IMR-90 (cell line): ENCODE measurements at regions not wholly inside any gene's neighbourhood (a gene's known extent, or its start where the extent isn't known, plus 50 kb on each side); places are given as distances from the start of the nearest gene placed in this dataset.

ENCODE experiments used
- ATAC-seq: fragments of 200-7000 bp; cut with Tn5 transposase; 2 replicates; pipeline ENCODE4 v1.9.1; 2020; ENCODE audit warnings: low read depth, mild to moderate bottlenecking, moderate library complexity
- BruUV-seq: library from RNA; stranded (reverse); fragments of 400-500 nt; replicated peaks from 2 replicates; lab custom pipeline; 2021; lab: Mats Ljungman, UMichigan
- CTCF ChIA-PET: fragments of 300-600 bp; formaldehyde crosslinking; extraction: SDS; loops from one replicate; lab custom pipeline; 2021; ENCODE audit warnings: antibody characterized with exemption; lab: Yijun Ruan, JAX
- POLR2A ChIA-PET: fragments of 300-600 bp; sonication (Branson Sonifier 250); formaldehyde crosslinking; loops from one replicate; lab custom pipeline; 2022; ENCODE audit warnings: antibody characterized with exemption; ENCODE audit not compliant: unreplicated experiment; lab: Charles Lee
- DNase-seq: peaks from one replicate; pipeline ENCODE4 v3.0.0; 2013
- H2AFZ ChIP-seq: replicated peaks from 2 replicates; pipeline ENCODE3; 2013; ENCODE audit warnings: low read length, mild to moderate bottlenecking; ENCODE audit not compliant: poor library complexity
- H2AK5ac ChIP-seq: 2 replicates; pipeline ENCODE4 v1.6.1; 2013; ENCODE audit warnings: low read depth, low read length, inconsistent platforms
- H2AK9ac ChIP-seq: replicated peaks from 2 replicates; pipeline ENCODE3; 2013; ENCODE audit warnings: mild to moderate bottlenecking, low read depth, low read length, moderate library complexity; ENCODE audit not compliant: poor library complexity
- H2BK120ac ChIP-seq: 2 replicates; pipeline ENCODE4 v1.6.1; 2013; ENCODE audit warnings: low read depth, low read length, inconsistent platforms
- H2BK15ac ChIP-seq: 3 replicates; pipeline ENCODE4 v1.6.1; 2013; ENCODE audit warnings: low read depth, low read length, inconsistent platforms
- H2BK20ac ChIP-seq: 2 replicates; pipeline ENCODE4 v1.6.1; 2013; ENCODE audit warnings: low read depth, mild to moderate bottlenecking, inconsistent platforms, low read length, moderate library complexity
- H2BK5ac ChIP-seq: 2 replicates; pipeline ENCODE4 v1.6.1; 2013; ENCODE audit warnings: mild to moderate bottlenecking, low read depth, low read length, inconsistent platforms; ENCODE audit not compliant: poor library complexity, severe bottlenecking
- H3K14ac ChIP-seq: replicated peaks from 2 replicates; pipeline ENCODE4 v1.6.1; 2013; ENCODE audit warnings: low read depth, low read length, inconsistent platforms
- H3K18ac ChIP-seq: 2 replicates; pipeline ENCODE4 v1.6.1; 2013; ENCODE audit warnings: low read depth, low read length, control low read depth
- H3K23ac ChIP-seq: 2 replicates; pipeline ENCODE4 v1.6.1; 2013; ENCODE audit warnings: low read depth, low read length, inconsistent platforms
- H3K27ac ChIP-seq: 2 replicates; pipeline ENCODE4 v1.5.1; 2013; ENCODE audit warnings: mild to moderate bottlenecking, control low read depth, low read length; ENCODE audit not compliant: insufficient read depth
- H3K27me3 ChIP-seq: 2 replicates; pipeline ENCODE4 v1.6.1; 2013; ENCODE audit warnings: low read length; ENCODE audit not compliant: control insufficient read depth, insufficient read depth
- H3K36me3 ChIP-seq: 2 replicates; pipeline ENCODE4 v1.6.1; 2013; ENCODE audit warnings: low read length, mixed read lengths; ENCODE audit not compliant: control insufficient read depth, insufficient read depth
- H3K4ac ChIP-seq: 2 replicates; pipeline ENCODE4 v1.6.1; 2013; ENCODE audit warnings: low read depth, low read length, inconsistent platforms
- H3K4me1 ChIP-seq: 2 replicates; pipeline ENCODE4 v1.6.1; 2013; ENCODE audit warnings: low read length, mixed read lengths; ENCODE audit not compliant: control insufficient read depth, insufficient read depth
- H3K4me2 ChIP-seq: 2 replicates; pipeline ENCODE4 v1.6.1; 2013; ENCODE audit warnings: low read depth, mild to moderate bottlenecking, control low read depth, low read length, moderate library complexity
- H3K4me3 ChIP-seq: 2 replicates; pipeline ENCODE4 v1.5.1; 2013; ENCODE audit warnings: low read depth, mild to moderate bottlenecking, control low read depth, low read length, moderate library complexity; ENCODE audit not compliant: insufficient read depth
- H3K56ac ChIP-seq: 2 replicates; pipeline ENCODE4 v1.6.1; 2013; ENCODE audit warnings: low read length, inconsistent platforms; ENCODE audit not compliant: insufficient read depth; ENCODE audit errors: extremely low read depth
- H3K79me1 ChIP-seq, 2 experiments: 2 replicates each; pipeline ENCODE4 v1.6.1; 2013; ENCODE audit warnings: low read length in 2 of 2, inconsistent platforms in 1 of 2, low read depth in 1 of 2
- H3K9ac ChIP-seq: 2 replicates; pipeline ENCODE4 v1.6.1; 2013; ENCODE audit warnings: low read depth, low read length, control low read depth
- H3K9me1 ChIP-seq: 2 replicates; pipeline ENCODE4 v1.6.1; 2013; ENCODE audit warnings: low read length, inconsistent platforms; ENCODE audit not compliant: insufficient read depth
- H3K9me3 ChIP-seq: 2 replicates; pipeline ENCODE4 v1.6.1; 2013; ENCODE audit warnings: low read length; ENCODE audit not compliant: control insufficient read depth, insufficient read depth
- H4K20me1 ChIP-seq: 2 replicates; pipeline ENCODE4 v1.6.1; 2013; ENCODE audit warnings: low read length, inconsistent platforms; ENCODE audit not compliant: insufficient read depth
- H4K5ac ChIP-seq: 2 replicates; pipeline ENCODE4 v1.6.1; 2013; ENCODE audit warnings: mild to moderate bottlenecking, low read depth, low read length, control low read depth
- H4K8ac ChIP-seq, 2 experiments: 2 replicates each; pipeline ENCODE4 v1.6.1; 2013; ENCODE audit warnings: low read depth in 2 of 2, low read length in 2 of 2, control low read depth in 1 of 2, inconsistent platforms in 1 of 2
- H4K91ac ChIP-seq: 2 replicates; pipeline ENCODE4 v1.6.1; 2013; ENCODE audit warnings: low read depth, low read length, inconsistent platforms; ENCODE audit not compliant: insufficient read depth
- BHLHE40 ChIP-seq: fragments of 150-350 bp; IDR thresholded peaks from 2 replicates; pipeline ENCODE4 v1.6.1; 2016; ENCODE audit warnings: mild to moderate bottlenecking, low read depth, low read length
- FOS ChIP-seq: fragments of 150-350 bp; IDR thresholded peaks from 2 replicates; pipeline ENCODE4 v1.6.1; 2016; ENCODE audit warnings: low read depth, low read length
- MAFK ChIP-seq: IDR thresholded peaks from 2 replicates; pipeline ENCODE4 v1.6.1; 2012; ENCODE audit warnings: low read depth, low read length, improper control_type of control experiment
- WGBS, 2 experiments: methylation state at CpG; one replicate each; pipeline versions ENCODE4 v1.1.5 to v1.1.7; 2013; ENCODE audit warnings: missing lambda C conversion rate in 2 of 2; ENCODE audit not compliant: insufficient read length in 1 of 2; ENCODE audit errors: extremely low coverage in 2 of 2; 5-methylcytosine and 5-hydroxymethylcytosine counted together
- dilution Hi-C: fragments of 300-500 bp; cut with HindIII; formaldehyde crosslinking; loops from one replicate; pipeline ENCODE4 v1.14.3; 2018; ENCODE audit warnings: low sequenced_read_pairs; ENCODE audit not compliant: unreplicated experiment
- in situ Hi-C: fragments of 300-500 bp; cut with MboI; formaldehyde crosslinking; loops from 3 replicates; pipeline ENCODE4 v1.14.3; 2019; ENCODE audit warnings: low sequenced_read_pairs, inconsistent platforms, mixed read lengths
- intact Hi-C: fragments of 100-400 bp; cut with micrococcal nuclease; formaldehyde crosslinking; loops from 2 replicates; pipeline ENCODE4 v1.10.0; 2022
- TF ChIP-seq, protein P1 (sequence below): conservative IDR thresholded peaks from 2 replicates; pipeline ENCODE4 v1.5.1; 2012; ENCODE audit warnings: mild to moderate bottlenecking, low read depth, low read length, improper control_type of control experiment
- TF ChIP-seq, protein P2 (sequence below): fragments of 150-350 bp; IDR thresholded peaks from 2 replicates; pipeline ENCODE4 v1.6.1; 2016; ENCODE audit warnings: low read depth, mild to moderate bottlenecking, low read length, moderate library complexity, borderline replicate concordance

- Histone ChIP-seq H2AK5ac (no peak overlapping the region), H3K4ac (no peak overlapping the region), H2BK5ac (no peak overlapping the region), H4K91ac (no peak overlapping the region), H3K23ac (no peak overlapping the region), H3K27me3 (peaks cover 6% of the 10 kb centered on the region; the same call in 1 of the 2 replicates), H2BK20ac (no peak overlapping the region), H3K36me3 (no peaks in the 10 kb centered on the region), H2BK120ac (no peak overlapping the region), H3K18ac (no peak overlapping the region), H3K27ac (no peak overlapping the region), H3K4me3 (no peak overlapping the region), H2BK15ac (no peak overlapping the region), H3K4me1 (peaks cover 4% of the 10 kb centered on the region), H4K5ac (no peak overlapping the region), H4K8ac (no peak overlapping the region), H4K20me1 (no peaks in the 10 kb centered on the region; the same call in 1 of the 2 replicates), H3K9me3 (no peaks in the 10 kb centered on the region), H2AFZ (no peak overlapping the region), H2AK9ac (no peak overlapping the region), H3K56ac (no peak overlapping the region), H3K4me2 (no peak overlapping the region), H3K9me1 (peaks cover 3% of the 10 kb centered on the region; the same call in 1 of the 2 replicates), H3K9ac (no peak overlapping the region), H3K14ac (no peak overlapping the region), H3K79me1 (no peaks in the 10 kb centered on the region)
- ChIA-PET POLR2A (no interaction called here), CTCF (no interaction called here)
- dilution Hi-C loops = no loop called here
- no peak for TF ChIP-seq MAFK
- no peak for TF ChIP-seq FOS
- TF ChIP-seq BHLHE40 = no peak
- TF ChIP-seq, protein P1, sequence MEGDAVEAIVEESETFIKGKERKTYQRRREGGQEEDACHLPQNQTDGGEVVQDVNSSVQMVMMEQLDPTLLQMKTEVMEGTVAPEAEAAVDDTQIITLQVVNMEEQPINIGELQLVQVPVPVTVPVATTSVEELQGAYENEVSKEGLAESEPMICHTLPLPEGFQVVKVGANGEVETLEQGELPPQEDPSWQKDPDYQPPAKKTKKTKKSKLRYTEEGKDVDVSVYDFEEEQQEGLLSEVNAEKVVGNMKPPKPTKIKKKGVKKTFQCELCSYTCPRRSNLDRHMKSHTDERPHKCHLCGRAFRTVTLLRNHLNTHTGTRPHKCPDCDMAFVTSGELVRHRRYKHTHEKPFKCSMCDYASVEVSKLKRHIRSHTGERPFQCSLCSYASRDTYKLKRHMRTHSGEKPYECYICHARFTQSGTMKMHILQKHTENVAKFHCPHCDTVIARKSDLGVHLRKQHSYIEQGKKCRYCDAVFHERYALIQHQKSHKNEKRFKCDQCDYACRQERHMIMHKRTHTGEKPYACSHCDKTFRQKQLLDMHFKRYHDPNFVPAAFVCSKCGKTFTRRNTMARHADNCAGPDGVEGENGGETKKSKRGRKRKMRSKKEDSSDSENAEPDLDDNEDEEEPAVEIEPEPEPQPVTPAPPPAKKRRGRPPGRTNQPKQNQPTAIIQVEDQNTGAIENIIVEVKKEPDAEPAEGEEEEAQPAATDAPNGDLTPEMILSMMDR = no peak
- TF ChIP-seq, protein P2, sequence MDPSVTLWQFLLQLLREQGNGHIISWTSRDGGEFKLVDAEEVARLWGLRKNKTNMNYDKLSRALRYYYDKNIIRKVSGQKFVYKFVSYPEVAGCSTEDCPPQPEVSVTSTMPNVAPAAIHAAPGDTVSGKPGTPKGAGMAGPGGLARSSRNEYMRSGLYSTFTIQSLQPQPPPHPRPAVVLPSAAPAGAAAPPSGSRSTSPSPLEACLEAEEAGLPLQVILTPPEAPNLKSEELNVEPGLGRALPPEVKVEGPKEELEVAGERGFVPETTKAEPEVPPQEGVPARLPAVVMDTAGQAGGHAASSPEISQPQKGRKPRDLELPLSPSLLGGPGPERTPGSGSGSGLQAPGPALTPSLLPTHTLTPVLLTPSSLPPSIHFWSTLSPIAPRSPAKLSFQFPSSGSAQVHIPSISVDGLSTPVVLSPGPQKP = no peak
- no peak for ATAC-seq
- in situ Hi-C loops = no loop called here
- DNase-seq = no peak
- no CpG with 5 or more reads among the region's 2 CpGs for WGBS, 2 experiments
- BruUV-seq = no TSS peak
- intact Hi-C loops = no loop called here
These were observed 281.4 kb downstream of the CD83 start for GRCh38 chr6:14398953-14399352.
